Activated CD4-positive, alpha-beta T cell treated with anti-CD3 and anti-CD28 coated beads, Interleukin-2, amount 50 U/mL, for 48 hours (primary cell): ENCODE measurements at regions not wholly inside any gene's neighbourhood (a gene's known extent, or its start where the extent isn't known, plus 50 kb on each side); places are given as distances from the start of the nearest gene placed in this dataset.

Experiments
- DNase-seq, 2 experiments: peaks; one replicate each; pipeline ENCODE4 v3.0.0-alpha.2; 2020

DNA sequence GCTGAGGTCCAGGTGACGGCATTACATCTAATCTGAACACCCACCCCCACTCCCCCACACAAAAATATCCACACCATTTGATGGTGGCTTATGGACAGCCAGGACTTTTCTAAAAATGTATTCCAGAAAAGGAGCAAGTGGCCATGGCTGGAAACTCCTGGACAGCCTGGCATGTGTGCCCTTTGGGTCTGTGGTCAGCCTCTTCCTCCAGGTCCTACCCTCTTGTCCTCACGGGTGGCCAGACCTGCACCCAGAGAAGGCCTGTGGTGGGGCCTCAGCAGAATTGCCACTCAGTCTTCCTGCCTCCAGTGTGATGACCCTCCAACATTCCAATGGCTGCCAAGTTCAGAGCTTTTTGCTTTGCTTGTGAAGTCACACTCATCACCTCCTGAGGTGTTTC, 600.6 kb downstream of the AJAP1 start:
- DNase-seq = no peak

DNA sequence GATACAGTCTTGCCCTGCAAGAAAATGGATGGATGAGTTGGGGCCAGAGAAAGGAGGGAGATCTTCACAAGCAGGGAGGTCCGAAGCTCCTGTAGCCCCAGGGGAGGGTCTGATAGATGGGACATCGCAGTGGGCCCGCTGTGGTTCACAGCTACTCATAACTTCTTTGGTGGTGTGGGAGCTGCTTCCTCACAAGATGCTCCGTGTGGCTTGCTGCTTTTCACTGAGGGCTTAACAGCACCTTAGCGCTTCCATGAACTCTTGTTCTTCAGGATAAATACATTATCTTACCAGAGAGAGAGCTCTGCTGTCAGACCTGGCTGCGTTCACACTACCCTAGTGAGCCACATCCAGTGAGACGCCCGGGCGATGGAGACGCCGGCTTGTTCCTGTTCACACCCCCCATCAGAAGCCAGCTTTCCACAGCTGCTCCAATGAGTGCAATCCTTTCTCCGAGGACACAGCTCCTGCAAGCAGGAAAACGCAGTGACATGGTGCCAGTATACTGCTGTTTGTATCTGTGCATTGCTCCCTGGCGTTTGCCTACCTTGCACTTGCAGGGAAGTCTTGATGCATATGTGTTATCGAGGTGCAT, 599.8 kb downstream of the AJAP1 start:
- DNase-seq = no peak

DNA sequence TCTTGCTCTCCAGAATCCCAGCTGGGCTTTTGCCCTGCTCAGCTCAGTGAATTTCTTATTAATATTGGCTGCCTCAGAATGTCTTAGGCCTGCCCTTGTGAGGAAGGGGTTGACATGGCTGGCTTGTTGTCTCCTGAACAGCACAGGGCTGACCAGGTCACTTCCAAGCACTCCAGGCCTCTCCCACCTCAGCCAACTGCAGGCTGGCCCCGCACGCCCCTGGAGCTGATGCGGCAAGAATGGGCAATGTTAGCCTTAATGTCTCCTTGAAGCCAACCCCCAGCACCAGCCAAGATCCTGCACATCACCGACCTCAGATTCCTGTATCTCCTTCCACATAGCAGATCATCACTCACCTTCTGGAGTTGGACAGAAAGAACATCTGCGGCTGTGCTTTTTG, 598.6 kb downstream of the AJAP1 start:
- DNase-seq = no peak

DNA sequence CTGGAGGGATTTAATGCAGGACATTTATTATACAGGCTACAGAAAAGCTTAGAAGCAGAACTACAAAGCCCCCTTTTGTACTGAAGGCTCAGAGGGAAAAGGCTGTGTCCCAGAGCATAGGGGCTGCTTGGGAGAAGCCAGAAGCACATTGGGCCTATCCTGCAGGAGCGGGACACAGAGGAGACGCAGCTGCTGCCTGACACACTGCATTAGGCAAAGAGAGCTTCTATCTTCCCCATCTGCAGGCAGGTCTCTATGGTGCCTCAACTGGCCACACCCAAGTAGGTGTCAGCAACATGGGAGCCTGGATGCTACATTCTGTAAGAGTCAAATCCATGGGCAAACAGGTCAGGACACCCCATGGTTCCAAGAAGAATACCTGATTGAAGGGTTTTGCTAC, 595.9 kb downstream of the AJAP1 start:
- DNase-seq = no peak

DNA sequence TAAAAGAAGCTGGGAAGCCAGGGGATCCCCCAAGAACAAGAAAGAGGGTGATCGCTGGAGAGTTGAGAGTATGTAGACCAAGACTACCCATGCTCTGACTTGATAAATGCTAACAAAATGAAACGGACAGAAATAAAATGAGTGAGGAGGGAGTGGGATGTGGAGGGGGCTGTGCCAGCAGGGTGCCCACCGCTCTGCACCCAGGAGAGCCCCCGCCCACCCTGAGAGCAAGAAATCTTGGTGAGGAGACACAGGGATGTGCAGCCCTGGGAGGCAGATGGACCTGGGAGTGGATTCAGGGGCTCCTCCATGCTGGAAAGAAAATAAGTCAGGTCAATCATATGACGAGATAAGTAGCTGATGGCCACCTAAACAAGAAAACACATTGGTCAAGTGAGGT, 590.9 kb downstream of the AJAP1 start:
- no peak for DNase-seq

DNA sequence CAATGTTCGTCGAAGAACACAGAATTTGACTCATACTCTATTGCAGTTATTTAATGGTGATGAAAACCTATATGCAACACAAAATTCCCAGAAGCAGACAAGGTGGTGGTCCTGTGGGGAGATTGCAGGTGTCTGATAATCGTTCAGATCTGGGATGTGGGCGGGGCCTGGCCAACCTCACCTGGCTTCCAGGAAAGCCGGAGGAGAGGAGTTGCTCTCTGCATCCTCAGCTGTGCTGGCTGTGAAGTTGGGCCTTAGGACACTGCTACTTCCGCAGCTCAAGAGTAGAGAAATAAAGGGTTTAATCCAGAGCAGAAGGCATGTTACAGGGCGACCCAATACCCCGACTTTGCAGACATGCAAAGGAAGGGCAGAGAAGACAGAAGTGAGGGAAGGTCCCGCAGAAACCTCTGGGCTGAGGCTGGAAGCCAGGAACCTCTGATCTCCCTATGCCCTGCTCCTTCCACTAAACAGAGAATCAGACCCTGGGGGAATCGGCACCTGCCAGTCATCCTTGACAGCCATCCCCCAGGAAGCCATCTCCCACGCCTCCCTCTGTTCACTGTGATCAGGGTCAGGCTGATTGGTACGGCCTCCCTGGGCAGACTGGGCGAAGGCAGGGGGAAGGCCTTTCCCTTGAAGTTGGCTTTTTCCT, 590.3 kb downstream of the AJAP1 start:
- DNase-seq = no peak

DNA sequence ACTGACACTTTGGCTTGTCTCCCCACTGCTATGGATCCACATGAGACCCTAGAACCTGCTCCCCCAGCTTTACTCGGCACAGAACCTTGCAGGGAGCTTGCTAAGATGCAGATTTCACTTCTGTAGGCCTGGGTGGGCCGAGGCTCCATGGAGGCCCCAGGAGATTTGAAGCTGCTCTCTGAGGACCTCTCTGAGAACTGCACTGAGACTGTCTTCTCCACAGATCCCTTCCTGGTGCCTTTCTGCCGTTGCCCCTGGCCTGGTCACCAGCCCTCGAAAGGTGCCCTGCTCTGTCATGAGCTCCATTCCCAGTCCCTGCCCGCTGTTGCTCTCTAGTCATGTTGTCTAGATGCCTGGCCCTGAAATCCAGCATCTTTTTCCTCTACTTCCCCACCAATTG, 588.4 kb downstream of the AJAP1 start:
- no peak for DNase-seq

DNA sequence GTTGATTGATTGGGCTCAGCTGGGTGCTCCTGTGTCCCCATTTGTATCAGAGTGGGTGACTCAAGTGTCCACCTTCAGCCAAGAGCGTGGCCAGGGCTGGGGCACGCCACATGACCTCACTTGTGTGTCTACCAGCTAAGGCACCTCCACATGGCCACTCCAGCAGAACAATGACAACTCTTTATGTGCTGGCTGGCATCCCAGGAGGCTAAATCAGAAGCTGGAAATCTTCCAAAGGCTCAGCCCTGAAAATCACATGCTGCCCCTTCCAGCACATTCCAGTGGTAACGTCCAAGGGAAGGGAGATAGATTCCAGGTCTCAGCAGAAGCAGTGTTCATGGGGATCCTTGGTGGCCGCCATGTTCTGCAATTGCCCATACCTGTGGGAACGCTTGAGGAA, 585.5 kb downstream of the AJAP1 start:
- no peak for DNase-seq

DNA sequence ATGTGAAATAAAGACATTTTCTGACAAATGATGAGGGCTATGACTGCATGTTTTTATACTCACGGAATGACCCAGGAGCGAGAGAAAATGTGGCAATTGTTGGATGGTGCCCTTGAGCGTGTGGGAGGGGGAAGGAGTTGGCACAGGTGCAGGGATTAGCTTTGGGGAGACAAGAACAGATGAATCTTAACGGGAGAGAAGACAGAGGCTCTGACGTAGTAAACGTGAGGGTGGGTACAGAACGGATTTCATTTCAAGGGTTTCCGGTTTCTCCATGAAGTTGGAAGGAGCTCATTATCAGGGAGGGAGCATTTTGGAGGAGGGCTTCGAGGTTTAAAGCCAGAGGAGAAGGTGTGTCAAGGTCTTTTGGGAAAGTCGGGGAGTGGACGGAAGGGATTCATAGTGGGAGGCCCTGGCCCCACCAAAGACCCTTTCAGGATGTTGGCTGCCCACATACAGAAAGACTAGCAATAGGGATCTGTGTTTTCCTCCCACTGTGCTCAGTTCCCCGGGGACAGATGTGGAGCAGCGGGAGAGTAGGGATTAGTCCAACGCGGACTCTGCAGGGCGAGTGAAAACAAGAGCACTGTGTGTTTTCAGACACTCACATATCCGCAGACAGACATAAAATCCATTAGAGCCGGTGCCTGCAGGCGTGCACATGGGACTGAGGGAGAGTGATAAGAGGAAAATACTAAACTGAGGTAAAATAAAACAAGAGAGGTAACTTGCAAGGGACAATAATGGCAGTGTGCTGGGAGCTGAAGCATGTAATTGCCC, 584.1 kb downstream of the AJAP1 start:
- DNase-seq = no peak

DNA sequence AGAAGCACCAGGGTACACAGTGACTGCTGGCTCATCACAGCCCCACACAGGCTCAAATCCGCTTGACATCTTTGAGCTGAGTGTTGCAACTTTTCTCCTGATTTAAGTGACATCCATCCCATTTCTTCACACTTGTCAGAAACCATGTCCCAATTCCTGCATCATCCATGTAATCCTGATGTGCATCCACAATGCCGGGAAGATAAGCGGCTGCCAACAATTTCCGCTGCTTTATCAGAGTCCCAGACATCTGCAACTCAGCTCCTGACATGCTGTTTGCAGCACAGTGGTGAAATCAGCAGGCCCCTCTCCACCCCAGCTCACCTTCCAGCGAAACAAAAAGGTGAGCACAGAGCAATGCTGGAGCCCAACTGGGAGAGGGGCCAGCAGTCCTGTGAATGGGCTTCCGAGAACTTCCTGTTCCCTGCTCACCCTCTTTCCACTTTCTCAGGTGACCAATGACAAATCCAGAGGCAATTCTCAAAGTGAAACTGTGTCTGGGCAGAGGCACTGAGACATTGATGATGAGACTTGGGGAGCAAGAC, 581.0 kb downstream of the AJAP1 start:
- no peak for DNase-seq

DNA sequence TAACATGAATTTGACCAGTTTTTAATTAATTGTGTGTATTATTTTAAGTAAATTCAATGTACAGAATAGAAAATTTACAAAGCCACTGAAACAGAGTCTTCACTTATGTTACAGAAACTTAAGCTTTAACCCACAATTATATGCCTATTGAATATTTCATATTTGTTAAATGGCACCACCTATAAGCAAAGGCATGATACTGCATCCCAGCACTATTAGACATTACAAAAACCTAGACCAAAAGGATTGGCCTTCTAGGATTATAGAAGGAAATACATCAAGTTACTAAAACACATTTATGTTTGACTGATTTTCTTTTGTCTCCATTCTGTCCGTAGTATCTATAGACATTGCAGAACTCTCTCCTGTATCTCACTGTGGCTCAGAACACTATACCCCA, 578.1 kb downstream of the AJAP1 start:
- no peak for DNase-seq

DNA sequence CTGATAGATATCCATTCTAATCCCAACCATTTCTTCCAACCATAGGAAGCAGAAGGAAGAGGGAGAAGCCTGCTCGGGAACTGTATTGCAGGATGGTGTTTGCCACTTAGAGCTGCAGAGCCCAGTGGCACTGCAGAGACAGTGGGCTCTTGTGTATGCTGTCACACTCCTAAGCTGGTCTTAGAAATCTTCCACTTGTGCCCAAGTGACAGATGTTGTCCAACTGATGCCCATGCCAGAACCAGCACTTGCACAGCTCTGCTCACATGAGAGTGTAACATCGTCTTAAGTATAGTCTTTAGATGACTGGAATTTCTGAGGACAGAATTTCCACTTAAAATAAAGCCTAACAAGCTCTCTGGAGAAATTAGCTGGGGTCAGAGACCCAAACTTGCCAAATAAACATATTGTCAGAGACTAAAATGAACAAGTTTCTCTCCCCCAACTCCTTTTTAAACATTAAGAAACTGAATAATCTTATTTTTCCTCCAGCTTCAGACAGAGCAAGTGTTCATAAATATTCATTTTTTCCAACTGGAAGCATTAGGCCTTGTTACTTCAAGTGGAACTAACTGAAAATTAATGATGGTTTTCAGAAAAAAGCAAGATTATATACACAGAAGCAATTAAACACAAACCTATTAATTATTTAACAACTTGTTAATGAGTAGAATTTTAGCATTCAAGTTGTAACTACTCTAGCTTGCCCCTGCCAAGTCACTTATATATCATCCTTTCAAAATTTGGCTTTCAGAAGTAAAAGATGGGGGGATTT, 577.3 kb downstream of the AJAP1 start:
- DNase-seq = no peak

DNA sequence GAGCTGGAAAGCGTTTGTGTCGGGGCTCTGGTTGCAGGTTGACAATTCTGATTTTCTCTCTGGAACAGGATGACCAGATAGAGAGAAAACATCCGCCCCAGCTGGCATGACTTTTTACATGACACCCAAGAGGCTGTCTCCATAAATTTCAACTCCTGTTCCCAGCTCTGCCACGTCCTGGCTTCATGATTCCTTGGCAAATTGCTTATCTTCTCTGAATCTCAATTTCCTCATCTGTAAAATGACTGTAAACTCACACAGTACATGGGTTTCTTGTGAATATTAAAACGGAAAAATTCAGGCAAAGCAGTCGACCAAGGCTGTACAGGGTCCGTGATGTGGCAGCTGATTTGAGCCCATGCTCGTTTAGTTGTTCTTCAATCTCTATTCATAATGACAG, 572.7 kb downstream of the AJAP1 start:
- DNase-seq = no peak

DNA sequence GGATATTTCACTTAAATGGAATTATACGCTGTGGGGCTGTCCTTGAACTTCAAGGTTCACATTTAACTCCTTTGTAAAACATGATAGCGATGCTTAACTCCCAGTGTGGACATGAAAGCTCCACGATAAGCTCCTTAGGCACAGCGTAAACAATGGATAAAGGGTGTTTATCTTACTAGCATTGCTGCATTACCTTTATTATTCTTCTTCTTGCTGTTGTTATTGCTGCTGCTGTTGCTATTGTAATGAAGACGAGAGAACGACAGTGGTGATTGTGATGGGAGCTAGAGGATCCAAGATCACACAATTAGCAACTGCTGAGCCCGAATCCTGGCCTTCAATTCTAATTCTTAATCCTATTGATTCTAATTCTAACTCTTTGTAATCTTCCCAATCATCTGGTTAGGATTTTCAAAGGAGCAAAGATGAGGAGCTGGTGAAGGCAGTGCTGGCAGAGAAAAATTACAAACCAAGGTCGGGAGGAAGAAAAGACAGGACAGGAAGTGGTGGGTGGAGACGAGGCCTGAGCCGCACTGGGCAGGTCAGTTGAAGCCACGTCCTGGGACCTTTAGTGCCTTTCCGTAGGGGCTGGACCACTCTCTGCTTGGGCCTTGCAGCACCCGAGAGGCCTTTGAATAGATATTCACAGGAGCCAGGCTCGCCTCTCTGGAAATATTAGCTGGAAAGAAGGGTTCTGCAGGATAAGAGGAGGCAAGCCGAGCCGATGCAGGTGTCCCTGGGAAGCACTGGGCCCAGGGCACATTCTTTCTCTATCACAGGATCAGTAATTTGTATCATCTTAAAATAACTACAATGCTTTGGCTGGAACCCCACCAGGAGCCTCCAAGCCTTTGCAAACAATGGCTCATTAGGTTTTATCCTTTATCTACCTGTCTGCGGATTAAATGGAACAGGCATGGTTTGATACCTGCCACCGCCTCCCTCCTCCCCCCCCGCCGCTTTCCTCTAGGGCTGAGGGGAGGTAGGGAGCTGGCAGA, 571.6 kb downstream of the AJAP1 start:
- DNase-seq = no peak

DNA sequence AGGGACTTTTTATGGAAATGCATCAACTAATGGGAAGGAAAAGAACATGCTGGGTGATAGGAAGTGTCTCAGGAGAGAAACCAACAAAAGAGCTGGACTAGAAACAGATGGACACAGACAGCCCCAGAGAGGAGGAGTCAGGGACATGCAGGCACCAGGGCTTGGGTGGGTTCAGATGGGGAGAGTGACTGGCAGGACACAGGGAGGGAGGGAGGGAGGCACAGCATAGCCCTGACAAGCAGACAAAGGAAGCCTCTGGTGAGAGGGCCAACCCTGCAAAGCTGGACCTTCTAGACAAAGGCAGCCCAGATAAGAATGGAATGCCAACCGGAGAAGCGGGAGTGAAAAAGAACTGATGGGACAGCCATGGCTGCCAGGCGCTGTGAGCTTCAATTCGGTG, 568.8 kb downstream of the AJAP1 start:
- no peak for DNase-seq

DNA sequence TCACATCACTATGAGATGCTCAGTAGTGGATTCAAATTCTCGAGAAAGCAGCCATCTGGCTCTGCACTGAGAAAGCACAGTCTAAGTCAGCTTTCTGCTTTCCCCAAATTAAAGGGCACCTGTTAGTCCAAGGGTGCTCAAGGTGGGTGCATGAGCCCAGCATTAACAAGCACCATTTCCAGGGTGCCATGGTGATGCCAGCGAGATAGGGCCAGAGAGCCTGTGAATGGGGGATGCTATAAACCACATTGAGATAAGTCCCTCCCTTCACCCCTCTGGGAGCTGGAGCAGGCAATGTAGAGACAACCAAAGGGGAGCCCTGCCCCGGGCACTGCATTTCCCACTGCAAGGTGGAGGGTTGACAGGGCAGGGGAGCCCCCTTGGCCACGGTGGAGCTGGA, 568.2 kb downstream of the AJAP1 start:
- no peak for DNase-seq

DNA sequence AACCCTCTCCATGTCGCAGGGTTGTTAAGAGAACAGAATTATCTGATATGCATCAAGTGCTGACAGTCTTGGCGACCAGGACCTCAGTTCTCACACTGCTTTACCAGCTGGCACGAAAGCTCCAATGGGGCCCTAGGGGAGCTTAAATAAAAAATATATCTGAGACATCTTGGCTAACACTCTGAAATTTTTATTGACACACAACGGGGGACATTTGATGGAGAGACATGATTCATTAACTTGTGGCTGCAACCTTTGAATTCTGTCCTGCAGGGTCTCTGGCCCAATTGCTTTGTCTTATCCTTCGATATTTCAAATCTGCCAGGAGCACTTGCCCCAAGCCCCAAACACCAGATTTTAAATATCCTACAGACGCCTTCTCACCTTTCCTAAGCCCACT, 567.0 kb downstream of the AJAP1 start:
- no peak for DNase-seq

DNA sequence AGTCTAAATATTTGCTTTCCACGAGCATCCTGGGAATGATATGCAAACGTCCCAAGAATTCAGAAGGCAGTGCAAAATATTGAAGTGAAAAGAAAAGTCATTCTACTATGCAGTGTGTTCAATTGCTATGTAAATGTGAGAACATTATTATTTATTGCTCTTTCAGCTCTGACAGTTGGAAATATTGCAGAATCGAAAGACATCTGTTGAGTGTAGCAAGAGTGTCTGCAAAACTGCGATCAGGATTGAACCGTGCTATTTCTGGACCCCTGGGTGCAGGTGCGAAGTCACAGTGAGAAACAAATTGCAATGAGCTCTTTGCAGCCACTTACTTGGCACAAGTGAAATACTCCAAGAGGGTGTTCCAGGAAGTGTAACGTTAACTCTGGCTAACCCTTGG, 566.4 kb downstream of the AJAP1 start:
- DNase-seq = no peak

DNA sequence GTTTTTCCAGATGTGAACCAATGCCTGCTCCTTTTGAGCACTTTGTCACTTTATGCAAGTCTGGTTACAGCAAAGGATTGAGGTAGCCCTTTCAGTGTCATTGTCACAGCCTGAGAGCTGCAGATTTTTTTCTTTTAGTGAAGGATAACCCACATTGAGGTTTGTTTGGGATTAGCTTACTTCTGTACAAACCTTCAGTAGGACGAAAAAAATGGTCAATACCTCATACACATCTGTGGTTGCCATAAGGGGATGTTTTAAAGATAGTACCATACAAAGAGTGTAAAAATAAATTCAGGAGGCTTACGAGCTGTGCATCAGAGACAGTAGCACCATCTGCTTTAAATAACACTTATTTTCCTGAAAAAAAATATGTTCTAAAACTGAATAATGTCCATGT, 566.0 kb downstream of the AJAP1 start:
- DNase-seq = no peak

DNA sequence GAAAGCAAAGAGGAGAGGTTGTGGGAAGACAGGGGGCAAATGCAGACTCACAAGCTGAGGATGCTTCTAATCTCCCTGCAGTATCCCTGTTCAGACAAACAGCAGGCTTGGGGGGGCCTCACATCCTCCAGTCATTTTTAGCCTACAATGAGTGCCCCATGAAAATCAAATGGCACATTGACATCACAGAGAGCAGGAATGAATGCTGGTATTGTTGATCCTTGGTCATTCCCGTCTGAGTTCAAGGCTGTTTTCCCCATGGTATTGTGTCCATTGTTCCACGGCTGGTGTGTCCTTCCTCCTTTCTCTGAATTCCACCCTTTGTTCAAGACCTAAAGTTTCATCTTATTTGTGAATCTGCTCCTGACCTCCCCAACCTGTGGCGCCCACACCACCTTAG, 545.6 kb downstream of the AJAP1 start:
- DNase-seq = no peak

DNA sequence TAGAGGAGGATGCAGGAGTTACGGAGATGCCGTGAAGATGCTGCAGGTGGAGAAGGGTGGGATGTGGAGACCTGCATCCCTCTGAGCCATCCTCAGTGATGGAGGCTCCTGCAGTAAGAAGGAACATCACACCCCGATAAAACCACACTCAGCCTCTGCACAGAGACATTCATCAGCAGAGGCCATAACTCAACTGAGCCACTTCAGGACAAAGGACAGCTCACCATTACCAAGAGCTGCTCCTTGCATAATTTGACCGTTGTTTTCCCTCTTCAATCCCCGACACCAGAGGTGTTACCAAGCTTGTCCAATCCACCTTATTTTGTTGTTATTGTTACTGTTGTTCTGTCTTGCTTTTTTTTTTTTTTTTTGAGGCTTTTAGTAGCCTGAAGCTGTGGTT, 543.9 kb downstream of the AJAP1 start:
- DNase-seq = no peak

DNA sequence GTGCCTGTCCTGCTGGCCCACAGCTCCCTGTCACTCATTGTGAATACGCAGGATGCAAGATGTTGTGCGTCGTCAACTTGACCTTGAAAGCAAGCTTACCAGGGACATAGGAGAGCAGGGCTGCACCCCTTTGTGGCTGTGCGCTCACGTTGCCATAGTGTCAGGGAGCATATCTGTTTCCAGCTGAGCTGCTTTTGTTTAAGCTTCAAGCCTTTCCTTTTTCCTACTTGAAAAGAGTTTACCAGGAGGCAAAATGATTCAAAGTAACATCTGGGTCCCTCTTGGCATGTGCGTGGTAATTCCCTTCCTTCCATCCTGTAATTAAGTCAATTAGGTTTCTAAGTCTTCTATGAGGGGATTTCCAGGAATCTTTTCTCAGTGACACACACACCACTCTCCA, 537.1 kb downstream of the AJAP1 start:
- no peak for DNase-seq
